ENCODE measurements at regions not wholly inside any gene's neighbourhood (a gene's known extent, or its start where the extent isn't known, plus 50 kb on each side); places are given as distances from the start of the nearest gene placed in this dataset.

- DNase-seq: no peak
These were observed 525.9 kb downstream of the FGF9 start for GRCh38 chr13:22196777-22197176.

DNA sequence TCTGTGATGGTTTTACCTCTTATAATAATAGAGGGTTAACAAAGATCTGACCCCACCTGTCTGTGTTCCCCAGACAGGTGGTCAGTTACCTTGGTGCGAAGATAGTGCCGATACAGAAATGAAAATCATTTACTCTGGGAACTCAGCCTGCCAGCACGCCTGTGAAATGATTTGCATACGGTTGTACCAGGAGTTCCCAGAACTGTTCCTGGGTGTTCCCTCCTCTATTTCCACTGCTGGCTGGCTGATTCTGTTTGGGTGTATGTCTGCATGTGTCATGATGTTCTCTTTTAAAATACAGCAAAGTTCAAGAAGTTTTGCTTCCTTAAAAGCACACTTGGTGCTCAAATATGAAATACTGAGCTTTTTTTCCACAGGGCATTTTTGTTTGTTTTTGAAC is 527.1 kb downstream of the FGF9 start:
- DNase-seq: no peak

- DNase-seq: peak in 1 of 2 experiments; percentile 36
These were observed 527.9 kb downstream of the FGF9 start for GRCh38 chr13:22198641-22199217.

- no peak for DNase-seq
These were observed 529.6 kb downstream of the FGF9 start for GRCh38 chr13:22200440-22200839.

- DNase-seq: no peak
These were observed 530.6 kb downstream of the FGF9 start for GRCh38 chr13:22201375-22201925.

- no peak for DNase-seq
These were observed 539.5 kb downstream of the FGF9 start for GRCh38 chr13:22210134-22210930.

- DNase-seq: no peak
These were observed 541.0 kb downstream of the FGF9 start for GRCh38 chr13:22211876-22212275.

DNA sequence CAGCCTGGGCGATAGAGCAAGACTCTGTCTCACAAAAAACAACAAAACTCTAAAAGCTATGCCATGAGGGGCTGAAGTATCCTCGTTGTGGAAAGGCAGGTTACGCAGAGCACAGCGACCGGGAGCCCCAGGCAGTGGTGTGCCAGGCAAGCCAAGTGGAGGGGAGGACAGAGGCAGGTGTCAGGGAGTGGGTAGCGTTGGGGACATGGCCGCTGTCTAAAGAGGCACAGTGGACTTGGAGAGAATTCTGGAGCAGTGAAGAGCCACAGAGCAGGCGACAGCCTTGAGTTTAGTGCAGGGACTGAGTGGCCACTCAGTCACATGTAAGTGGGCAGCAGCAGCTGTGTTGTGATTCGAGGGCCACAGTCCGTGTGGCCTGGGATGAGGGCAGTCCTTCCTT is 541.7 kb downstream of the FGF9 start:
- DNase-seq: no peak

DNA sequence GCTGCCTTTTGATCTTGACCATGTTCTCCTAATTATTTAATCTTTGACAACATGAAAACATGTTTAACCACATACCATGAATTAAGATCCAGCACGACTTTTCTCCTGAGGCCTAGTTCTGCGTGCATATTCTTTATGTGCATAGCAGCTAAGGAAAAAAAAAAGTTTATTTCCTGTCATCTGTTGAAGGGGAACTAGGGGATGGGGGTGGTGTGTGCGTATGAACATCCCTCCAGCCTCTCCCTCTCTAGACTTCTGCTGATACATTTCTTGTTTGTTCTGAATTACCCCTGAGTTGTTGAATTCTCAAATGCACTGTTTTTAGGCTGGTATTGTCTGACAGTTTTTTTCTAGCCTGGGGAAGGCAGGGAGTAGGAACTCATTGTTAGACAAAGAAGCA is 543.3 kb downstream of the FGF9 start:
- no peak for DNase-seq

GRCh38 chr13:22218797-22219196 is 547.9 kb downstream of the FGF9 start:
- DNase-seq: no peak

DNA sequence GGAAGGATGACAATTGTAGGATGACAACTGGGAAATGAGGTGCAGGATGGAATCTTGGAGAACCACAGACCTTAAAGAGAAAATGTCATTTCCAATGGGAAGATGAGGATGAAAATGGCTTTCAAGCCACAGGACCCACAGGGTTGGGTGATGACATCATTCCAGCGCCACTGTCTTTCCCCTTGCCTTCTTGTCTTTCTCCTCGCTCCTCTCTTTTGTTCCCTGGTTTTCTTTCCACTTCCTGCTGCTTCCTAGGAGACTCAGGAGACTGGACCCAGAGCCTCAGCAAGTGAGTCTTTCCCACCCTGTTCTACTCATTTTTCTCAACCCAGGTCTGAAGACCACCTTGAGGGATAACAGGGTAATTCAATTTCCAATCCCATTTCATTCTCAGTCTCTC is 548.8 kb downstream of the FGF9 start:
- DNase-seq: no peak

DNA sequence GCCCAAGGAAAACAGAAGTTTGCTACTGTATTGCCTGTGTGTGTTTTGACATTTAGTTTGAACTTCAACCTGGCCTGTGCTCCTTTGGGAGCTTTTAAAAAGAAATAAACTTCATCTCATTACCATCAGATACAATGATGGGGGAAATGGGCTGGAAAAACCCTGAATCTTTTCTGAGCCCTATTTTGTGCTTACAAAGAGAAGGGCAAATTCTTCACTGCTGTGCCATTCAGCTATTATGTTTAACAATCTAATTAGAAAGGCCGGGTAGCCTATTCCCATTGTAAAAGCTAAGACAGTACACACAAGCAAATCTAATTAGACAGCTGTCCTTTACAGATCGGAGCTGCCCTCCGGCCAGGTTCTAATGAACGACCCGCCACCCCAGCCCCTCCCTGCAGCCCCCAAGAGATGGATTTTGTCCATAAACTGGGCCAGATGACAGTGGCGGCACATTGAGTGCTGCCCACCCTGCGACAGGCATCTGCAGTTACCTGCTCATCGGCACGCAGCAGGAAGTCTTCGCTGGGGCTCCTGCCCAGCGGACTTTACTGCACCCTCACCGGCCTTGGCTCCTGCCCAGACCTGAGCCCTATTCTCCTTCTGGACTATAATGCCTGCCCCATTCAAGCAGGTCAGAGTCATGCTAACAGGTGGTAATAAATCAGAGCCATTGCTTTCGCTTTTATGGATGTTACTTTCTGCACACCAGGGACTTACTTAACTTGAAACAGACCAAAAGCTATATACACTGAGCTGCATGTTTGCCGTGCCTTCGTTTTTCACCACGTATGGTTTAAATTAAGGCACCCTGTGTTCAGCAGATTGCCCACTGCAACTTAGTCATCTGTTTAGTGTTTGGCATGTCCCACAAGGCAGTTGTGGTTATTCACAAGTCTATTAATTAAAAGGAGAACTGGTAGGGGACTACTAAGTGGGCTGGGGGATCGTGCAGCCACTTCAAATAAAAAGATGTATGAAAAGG is 549.6 kb downstream of the FGF9 start:
- DNase-seq: no peak

GRCh38 chr13:22223411-22223810 is 552.5 kb downstream of the FGF9 start:
- DNase-seq: no peak

DNA sequence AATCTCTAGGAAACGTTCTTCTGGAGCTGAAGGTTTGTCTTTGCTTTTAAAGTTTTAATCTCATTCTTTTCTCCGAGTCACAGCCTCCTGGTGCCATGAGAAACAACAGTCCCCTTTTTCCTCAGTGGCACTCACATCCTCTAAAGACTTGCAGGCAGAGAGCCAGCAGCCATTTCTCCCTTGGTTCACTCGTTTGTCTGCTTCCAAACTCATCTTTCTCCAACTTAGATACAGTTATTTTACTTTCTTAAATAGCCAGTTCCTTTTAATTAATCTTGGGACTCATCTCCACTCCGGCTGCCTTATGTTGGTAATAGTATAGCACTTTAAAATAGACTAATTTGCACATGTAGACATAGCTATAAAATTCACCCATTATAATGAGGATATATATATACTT is 555.2 kb downstream of the FGF9 start:
- DNase-seq: no peak

DNA sequence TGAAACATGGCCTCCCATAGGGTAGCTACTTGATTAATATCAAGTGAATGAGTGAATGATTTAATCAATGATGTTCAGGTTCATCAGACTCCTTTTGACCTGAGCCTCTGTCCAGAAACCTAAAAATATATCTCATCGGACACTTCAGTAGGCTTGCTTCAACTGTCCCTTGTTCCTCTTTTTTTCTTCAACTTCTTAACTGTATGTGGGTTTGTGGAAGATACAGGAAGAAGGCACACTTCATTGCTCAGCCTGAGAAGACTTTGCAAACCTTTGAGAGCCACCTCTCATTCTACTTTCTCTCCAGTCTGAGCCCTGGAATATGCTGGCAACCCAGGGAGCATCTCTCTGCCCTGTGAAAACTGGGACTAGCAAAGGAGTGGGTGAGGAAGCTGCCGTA is 557.0 kb downstream of the FGF9 start:
- no peak for DNase-seq

- DNase-seq: no peak
These were observed 559.0 kb downstream of the FGF9 start for GRCh38 chr13:22229916-22230315.

- DNase-seq: no peak
These were observed 561.3 kb downstream of the FGF9 start for GRCh38 chr13:22232186-22232585.

DNA sequence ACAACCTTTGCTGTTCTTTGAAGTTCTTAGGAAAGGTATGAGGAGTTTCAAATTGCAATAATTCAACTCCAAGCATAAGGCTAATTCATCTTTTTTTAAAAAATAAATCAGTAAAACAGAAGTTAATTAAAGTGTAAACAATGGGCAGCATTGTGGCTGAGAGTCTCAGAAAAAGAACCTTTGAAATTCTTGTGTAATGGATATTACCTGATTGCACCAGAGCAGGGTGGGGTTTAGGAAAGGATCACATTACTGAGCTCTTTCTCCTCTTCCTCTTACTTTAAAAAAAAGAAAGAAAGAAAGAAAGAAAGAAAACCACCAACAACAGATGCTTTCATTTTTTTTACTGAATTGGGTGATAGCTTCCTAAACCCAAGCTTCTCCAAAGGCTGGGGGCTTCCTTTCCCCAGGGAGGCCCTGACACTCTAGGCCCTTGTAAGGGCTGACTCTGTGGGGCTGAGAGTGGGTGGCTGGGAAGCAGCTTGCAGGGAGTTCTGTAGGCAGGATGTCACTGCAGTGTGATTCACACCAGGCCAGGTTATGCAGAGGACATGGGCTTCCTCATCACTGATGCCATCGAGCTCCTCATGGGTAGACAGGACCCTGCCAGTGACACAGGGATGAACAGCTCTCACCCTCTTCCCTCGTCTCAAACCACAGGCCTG is 564.5 kb downstream of the FGF9 start:
- DNase-seq: no peak

DNA sequence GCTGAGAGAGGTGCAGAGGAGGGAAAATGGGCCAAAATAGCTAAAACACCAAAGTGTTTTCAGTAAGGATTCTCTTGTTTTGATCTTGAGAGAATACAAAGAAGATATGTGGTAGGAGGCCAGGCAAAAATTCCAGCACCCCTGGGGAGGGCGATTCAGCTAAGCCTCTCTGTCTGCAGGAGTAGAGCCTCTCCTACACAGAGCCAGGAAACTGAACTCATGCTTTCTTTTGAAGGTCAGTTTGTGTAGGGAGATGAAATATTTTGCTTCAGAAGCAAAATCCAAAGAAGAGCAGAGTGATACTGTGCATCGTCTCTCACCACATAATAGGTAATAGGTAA is 565.0 kb downstream of the FGF9 start:
- DNase-seq: no peak

GRCh38 chr13:22238269-22238668 is 567.4 kb downstream of the FGF9 start:
- no peak for DNase-seq

GRCh38 chr13:22240716-22241115 is 569.8 kb downstream of the FGF9 start:
- DNase-seq: no peak

DNA sequence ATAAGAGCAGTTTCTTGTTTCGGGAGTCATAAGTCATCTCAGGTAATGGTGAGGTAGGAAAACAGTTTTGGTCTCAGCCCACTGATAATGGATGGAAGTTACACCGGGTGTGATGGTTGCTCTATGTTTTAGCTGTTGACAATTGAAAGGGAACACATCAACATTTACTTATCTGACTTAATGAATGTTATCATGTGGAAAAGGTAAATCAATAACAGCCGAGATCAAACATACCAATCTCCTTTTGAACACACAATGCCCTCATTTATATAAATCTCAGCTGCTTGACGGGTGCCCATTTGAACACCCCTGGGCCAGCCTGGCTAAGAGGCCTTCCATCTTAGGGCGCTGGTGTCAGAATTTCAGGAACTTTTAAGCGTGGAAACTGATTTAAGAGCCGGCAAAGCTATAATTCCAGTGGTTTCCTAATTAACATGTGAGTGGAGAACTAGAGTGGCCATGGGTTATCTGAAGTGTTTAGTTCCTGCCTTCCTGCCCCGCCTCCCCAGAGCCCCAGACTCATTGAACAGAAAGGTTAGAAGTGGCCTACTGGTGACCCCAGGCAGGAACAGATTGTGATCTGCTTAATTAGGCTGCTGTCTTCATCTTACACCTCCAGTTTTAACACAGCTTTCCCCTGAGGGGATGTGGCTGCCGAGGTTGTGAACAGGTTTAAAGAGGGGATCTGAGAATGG is 572.7 kb downstream of the FGF9 start:
- peak; percentile 34 to 55 for DNase-seq

Measured in NCI-H524 (cell line).